ENCODE measurements at regions not wholly inside any gene's neighbourhood (a gene's known extent, or its start where the extent isn't known, plus 50 kb on each side); places are given as distances from the start of the nearest gene placed in this dataset.

DNA sequence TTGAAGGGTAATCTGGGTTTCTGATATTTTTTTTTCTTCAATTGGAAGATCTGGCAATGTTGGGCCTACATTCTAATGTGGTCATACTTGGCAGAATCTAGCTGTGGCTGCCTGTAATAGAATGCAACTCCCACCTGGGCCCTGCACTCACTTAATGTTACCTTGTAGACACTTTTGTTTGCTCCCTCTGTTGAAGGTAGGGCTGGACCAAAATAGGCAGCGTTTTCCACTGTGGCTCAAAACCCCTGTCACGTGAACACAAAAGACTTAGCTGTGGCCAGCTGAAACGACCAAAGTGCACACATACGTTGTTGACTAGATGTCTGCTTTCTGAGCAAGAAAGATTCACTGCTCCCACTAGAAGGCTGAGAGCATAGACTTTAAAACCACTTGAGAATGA lies 117.6 kb upstream of the HMHB1 start (continued):
- TF ChIP-seq MAZ (IDR thresholded peaks at IDR 0.05; ENCODE audit: borderline replicate concordance, low read depth, low read length) = no peak
- TF ChIP-seq MAZ (CRISPR knock-in tag; IDR thresholded peaks at IDR 0.05; ENCODE audit: low read depth) = no peak
- TF ChIP-seq, protein P1, sequence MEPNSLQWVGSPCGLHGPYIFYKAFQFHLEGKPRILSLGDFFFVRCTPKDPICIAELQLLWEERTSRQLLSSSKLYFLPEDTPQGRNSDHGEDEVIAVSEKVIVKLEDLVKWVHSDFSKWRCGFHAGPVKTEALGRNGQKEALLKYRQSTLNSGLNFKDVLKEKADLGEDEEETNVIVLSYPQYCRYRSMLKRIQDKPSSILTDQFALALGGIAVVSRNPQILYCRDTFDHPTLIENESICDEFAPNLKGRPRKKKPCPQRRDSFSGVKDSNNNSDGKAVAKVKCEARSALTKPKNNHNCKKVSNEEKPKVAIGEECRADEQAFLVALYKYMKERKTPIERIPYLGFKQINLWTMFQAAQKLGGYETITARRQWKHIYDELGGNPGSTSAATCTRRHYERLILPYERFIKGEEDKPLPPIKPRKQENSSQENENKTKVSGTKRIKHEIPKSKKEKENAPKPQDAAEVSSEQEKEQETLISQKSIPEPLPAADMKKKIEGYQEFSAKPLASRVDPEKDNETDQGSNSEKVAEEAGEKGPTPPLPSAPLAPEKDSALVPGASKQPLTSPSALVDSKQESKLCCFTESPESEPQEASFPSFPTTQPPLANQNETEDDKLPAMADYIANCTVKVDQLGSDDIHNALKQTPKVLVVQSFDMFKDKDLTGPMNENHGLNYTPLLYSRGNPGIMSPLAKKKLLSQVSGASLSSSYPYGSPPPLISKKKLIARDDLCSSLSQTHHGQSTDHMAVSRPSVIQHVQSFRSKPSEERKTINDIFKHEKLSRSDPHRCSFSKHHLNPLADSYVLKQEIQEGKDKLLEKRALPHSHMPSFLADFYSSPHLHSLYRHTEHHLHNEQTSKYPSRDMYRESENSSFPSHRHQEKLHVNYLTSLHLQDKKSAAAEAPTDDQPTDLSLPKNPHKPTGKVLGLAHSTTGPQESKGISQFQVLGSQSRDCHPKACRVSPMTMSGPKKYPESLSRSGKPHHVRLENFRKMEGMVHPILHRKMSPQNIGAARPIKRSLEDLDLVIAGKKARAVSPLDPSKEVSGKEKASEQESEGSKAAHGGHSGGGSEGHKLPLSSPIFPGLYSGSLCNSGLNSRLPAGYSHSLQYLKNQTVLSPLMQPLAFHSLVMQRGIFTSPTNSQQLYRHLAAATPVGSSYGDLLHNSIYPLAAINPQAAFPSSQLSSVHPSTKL (CRISPR knock-in tag; IDR thresholded peaks at IDR 0.05) = peak; percentile 83
- no peak for TF ChIP-seq NFE2L2 (IDR thresholded peaks at IDR 0.05; ENCODE audit: low read length)
- TF ChIP-seq SSRP1 (CRISPR knock-in tag; IDR thresholded peaks at IDR 0.05) = no peak
- TF ChIP-seq MATR3 (CRISPR knock-in tag; IDR thresholded peaks at IDR 0.05) = no peak
- no peak for TF ChIP-seq NCOA5 (CRISPR knock-in tag; IDR thresholded peaks at IDR 0.05)
- no peak for TF ChIP-seq RFXANK (CRISPR knock-in tag; IDR thresholded peaks at IDR 0.05)
- peak; percentile 49; the same call in 1 of the 2 replicates for TF ChIP-seq ZBTB20 (CRISPR knock-in tag; IDR thresholded peaks at IDR 0.05; ENCODE audit: borderline replicate concordance, low read depth)
- peak; percentile 70 for TF ChIP-seq GATAD2A (CRISPR knock-in tag; IDR thresholded peaks at IDR 0.05)
- TF ChIP-seq, protein P2, sequence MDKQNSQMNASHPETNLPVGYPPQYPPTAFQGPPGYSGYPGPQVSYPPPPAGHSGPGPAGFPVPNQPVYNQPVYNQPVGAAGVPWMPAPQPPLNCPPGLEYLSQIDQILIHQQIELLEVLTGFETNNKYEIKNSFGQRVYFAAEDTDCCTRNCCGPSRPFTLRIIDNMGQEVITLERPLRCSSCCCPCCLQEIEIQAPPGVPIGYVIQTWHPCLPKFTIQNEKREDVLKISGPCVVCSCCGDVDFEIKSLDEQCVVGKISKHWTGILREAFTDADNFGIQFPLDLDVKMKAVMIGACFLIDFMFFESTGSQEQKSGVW (CRISPR knock-in tag; IDR thresholded peaks at IDR 0.05; ENCODE audit: borderline replicate concordance) = no peak
- TF ChIP-seq, protein P3, sequence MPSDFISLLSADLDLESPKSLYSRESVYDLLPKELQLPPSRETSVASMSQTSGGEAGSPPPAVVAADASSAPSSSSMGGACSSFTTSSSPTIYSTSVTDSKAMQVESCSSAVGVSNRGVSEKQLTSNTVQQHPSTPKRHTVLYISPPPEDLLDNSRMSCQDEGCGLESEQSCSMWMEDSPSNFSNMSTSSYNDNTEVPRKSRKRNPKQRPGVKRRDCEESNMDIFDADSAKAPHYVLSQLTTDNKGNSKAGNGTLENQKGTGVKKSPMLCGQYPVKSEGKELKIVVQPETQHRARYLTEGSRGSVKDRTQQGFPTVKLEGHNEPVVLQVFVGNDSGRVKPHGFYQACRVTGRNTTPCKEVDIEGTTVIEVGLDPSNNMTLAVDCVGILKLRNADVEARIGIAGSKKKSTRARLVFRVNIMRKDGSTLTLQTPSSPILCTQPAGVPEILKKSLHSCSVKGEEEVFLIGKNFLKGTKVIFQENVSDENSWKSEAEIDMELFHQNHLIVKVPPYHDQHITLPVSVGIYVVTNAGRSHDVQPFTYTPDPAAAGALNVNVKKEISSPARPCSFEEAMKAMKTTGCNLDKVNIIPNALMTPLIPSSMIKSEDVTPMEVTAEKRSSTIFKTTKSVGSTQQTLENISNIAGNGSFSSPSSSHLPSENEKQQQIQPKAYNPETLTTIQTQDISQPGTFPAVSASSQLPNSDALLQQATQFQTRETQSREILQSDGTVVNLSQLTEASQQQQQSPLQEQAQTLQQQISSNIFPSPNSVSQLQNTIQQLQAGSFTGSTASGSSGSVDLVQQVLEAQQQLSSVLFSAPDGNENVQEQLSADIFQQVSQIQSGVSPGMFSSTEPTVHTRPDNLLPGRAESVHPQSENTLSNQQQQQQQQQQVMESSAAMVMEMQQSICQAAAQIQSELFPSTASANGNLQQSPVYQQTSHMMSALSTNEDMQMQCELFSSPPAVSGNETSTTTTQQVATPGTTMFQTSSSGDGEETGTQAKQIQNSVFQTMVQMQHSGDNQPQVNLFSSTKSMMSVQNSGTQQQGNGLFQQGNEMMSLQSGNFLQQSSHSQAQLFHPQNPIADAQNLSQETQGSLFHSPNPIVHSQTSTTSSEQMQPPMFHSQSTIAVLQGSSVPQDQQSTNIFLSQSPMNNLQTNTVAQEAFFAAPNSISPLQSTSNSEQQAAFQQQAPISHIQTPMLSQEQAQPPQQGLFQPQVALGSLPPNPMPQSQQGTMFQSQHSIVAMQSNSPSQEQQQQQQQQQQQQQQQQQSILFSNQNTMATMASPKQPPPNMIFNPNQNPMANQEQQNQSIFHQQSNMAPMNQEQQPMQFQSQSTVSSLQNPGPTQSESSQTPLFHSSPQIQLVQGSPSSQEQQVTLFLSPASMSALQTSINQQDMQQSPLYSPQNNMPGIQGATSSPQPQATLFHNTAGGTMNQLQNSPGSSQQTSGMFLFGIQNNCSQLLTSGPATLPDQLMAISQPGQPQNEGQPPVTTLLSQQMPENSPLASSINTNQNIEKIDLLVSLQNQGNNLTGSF (CRISPR knock-in tag; IDR thresholded peaks at IDR 0.05) = no peak
- TF ChIP-seq HNF4A (CRISPR knock-in tag; IDR thresholded peaks at IDR 0.05) = peak; percentile 88
- TF ChIP-seq, protein P4, sequence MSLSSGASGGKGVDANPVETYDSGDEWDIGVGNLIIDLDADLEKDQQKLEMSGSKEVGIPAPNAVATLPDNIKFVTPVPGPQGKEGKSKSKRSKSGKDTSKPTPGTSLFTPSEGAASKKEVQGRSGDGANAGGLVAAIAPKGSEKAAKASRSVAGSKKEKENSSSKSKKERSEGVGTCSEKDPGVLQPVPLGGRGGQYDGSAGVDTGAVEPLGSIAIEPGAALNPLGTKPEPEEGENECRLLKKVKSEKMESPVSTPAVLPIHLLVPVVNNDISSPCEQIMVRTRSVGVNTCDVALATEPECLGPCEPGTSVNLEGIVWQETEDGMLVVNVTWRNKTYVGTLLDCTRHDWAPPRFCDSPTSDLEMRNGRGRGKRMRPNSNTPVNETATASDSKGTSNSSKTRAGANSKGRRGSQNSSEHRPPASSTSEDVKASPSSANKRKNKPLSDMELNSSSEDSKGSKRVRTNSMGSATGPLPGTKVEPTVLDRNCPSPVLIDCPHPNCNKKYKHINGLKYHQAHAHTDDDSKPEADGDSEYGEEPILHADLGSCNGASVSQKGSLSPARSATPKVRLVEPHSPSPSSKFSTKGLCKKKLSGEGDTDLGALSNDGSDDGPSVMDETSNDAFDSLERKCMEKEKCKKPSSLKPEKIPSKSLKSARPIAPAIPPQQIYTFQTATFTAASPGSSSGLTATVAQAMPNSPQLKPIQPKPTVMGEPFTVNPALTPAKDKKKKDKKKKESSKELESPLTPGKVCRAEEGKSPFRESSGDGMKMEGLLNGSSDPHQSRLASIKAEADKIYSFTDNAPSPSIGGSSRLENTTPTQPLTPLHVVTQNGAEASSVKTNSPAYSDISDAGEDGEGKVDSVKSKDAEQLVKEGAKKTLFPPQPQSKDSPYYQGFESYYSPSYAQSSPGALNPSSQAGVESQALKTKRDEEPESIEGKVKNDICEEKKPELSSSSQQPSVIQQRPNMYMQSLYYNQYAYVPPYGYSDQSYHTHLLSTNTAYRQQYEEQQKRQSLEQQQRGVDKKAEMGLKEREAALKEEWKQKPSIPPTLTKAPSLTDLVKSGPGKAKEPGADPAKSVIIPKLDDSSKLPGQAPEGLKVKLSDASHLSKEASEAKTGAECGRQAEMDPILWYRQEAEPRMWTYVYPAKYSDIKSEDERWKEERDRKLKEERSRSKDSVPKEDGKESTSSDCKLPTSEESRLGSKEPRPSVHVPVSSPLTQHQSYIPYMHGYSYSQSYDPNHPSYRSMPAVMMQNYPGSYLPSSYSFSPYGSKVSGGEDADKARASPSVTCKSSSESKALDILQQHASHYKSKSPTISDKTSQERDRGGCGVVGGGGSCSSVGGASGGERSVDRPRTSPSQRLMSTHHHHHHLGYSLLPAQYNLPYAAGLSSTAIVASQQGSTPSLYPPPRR (CRISPR knock-in tag; IDR thresholded peaks at IDR 0.05; ENCODE audit: borderline replicate concordance) = no peak; the same call in 1 of the 2 replicates
- no peak for TF ChIP-seq ZKSCAN8 (CRISPR knock-in tag; IDR thresholded peaks at IDR 0.05; ENCODE audit: borderline replicate concordance)
- peak; percentile 83 for TF ChIP-seq SOX5 (CRISPR knock-in tag; IDR thresholded peaks at IDR 0.05; ENCODE audit: borderline replicate concordance)
- TF ChIP-seq TOPORS (CRISPR knock-in tag; IDR thresholded peaks at IDR 0.05) = no peak
- no peak for TF ChIP-seq BRD4 (CRISPR knock-in tag; IDR thresholded peaks at IDR 0.05)

Measured in HepG2 (cell line).